ENCODE measurements at regions not wholly inside any gene's neighbourhood (a gene's known extent, or its start where the extent isn't known, plus 50 kb on each side); places are given as distances from the start of the nearest gene placed in this dataset.

- DNase-seq (ENCODE audit: low spot score), result no peak
Measured at GRCh38 chr20:60794674-60795073, 457.4 kb upstream of the CDH4 start.

DNA sequence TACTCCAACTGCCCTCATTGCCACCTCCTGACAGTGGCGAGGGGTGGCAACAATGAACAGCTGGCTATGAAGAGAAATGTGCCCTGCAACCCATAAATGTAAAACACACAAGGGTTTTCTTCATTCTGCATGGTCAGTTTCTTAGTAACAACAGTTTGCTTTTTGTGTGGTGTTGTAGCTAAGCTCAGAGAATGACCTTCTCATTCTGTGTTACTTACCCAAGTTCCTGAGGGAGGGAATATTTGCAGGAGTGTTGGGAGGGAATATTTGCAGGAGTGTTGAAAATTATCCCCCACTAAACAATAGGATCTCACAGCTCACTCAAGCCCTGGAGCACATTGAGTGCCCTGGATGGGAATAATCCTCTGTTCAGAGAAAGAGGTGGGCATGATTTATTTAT lies 456.4 kb upstream of the CDH4 start:
- DNase-seq (ENCODE audit: low spot score), result no peak

- DNase-seq (ENCODE audit: low spot score), result no peak
Measured at GRCh38 chr20:60800185-60800584, 451.9 kb upstream of the CDH4 start.

DNA sequence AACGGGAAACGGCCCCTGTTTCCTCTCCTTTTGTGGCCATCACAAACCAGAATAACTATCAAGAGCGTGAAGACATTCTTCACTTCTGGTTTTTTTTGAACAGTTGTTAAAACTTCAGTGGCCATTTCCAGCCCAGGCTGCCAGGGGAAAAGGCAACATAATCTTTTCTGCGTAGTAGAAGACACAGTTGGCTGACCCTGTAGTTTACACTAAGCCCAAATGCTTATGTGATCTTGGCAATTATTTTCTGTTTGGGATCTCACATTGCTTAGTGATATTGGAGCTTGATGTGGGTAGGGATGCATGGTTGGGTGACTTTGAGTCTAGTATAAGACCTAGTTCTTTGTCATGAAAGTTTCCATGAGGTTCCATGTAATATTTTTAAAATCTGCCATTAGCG lies 449.4 kb upstream of the CDH4 start:
- DNase-seq (ENCODE audit: low spot score), result no peak

DNA sequence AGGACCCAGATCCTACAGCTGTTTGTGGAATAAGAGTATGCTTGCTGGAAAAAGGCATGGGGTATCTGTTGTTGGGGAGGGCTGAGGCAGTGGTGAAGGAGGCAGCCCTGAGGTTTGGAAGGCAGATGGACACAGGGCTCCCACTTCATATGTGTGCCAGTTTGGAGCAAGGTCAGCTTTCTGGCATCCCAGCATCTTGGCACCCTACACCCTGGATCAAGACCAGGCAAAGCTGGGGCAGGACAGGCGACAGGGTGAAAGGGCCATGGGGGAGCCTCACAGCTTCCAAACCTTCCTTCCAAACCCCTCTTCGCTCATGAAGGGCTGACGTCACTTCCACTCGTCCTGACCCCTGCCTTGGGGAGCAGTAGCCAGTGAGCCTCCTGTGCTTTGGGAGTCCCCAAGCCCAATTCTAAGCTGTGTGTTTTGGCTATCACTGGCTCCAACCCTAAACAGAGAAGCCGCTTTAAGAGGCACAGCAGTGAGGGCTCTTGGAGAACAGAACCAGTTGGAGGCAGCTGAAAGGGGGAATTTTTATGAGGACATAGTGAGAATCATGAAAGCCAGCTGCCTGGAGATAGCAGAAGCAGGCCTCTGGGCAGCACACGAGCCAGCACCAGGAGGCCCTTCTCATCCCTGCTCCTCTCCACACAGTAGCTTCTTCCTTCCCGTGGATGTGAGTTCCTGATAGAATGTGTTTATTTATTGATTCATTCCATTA lies 448.6 kb upstream of the CDH4 start:
- DNase-seq (ENCODE audit: low spot score), result no peak

GRCh38 chr20:60804240-60804917 lies 447.7 kb upstream of the CDH4 start:
- no peak for DNase-seq (ENCODE audit: low spot score)

DNA sequence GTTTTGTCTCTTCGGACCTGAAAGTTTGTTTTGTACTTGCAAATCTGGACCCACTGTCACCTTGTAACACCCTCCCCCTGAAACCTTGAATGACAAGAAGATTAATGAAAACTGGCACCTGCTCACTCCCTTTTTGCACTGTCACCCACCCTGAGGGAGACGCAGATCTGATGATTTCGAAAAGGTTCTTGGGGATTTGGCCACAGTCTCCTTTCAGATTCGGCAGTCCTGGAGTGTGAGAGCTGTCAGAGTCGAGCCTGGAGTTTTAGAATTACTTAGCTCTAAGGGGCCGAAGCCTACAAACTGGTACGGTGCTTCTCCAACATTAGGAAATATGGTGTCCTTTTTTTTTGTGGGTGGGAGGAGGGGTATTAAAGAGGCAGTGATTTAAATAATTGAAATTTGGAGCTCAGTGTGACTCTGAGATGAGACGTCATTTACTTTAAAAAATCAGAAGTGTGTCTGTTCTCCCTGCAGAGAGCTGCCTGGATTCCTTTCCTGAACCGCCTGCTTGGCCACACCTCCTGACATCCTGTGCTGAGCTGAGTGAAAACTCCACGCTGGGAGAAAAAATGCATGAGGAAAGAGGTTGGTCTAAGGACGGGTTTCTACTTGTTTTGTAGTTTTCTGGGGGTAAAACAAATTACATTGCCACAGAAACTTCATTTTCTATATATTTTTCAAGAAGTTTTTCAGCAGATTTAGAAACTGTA lies 447.0 kb upstream of the CDH4 start:
- no peak for DNase-seq (ENCODE audit: low spot score)

DNA sequence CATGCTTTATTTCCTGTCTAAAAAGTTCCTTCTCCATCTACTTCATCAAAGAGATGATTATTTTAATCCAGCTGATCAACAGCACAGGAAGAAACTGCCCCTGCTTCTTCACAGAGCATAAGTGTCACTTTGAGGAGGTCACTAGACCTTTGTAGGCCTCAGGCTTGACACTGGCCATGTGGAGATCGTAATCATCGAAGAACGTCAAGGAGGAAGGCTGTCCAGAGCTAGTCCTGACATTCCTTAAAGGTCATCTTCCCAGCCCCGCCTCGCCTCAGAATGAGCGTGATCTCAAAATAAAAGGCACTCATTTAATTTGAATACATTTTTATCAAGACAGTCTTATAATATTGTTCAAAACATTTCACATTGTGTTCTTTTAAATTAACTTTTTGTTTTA lies 445.7 kb upstream of the CDH4 start:
- DNase-seq (ENCODE audit: low spot score), result no peak

DNA sequence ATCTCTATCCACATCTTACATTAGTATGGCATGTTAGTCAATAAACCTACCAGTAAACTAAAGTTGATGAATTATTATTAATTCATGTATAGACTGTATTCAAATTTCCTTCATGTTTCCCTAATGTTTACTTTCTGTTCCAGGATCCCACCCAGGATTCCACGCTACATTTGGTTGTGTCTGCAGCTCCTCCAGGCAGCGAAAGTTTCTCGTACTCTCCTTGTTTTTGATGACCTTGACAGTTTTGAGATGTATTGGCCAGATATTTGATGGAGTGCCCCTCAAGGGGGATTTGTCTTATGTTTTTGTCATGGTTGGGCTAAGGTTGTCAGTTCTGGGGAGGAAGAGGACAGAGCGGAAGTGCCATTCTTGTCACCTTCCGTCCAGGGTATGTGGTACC lies 445.2 kb upstream of the CDH4 start:
- no peak for DNase-seq (ENCODE audit: low spot score)

- DNase-seq (ENCODE audit: low spot score), result no peak
Measured at GRCh38 chr20:60808003-60808672, 443.9 kb upstream of the CDH4 start.

- no peak for DNase-seq (ENCODE audit: low spot score)
Measured at GRCh38 chr20:60808701-60809100, 443.4 kb upstream of the CDH4 start.

GRCh38 chr20:60810561-60810960 lies 441.5 kb upstream of the CDH4 start:
- no peak for DNase-seq (ENCODE audit: low spot score)

DNA sequence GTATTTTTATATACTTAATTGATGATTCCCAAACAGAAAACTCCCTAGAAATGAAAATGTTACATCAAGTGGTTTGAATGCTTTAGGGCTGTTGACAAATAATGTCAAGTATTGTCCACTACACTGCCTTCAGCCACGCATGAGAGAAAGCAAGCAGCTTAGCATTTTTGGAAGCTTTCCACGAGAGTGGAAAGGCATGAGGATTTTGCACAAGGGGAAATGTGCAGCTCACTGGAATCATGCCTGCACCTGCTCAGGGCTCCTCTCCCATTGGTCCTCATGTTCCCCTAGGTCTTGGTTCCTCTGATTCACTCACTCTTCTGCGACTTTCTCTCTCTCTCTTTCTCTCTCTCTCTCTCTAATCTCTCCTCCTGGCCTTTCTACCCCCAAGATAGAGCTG lies 439.5 kb upstream of the CDH4 start:
- no peak for DNase-seq (ENCODE audit: low spot score)

- DNase-seq (ENCODE audit: low spot score), result no peak
Measured at GRCh38 chr20:60813066-60813465, 439.0 kb upstream of the CDH4 start.

- no peak for DNase-seq (ENCODE audit: low spot score)
Measured at GRCh38 chr20:60815656-60816055, 436.4 kb upstream of the CDH4 start.

DNA sequence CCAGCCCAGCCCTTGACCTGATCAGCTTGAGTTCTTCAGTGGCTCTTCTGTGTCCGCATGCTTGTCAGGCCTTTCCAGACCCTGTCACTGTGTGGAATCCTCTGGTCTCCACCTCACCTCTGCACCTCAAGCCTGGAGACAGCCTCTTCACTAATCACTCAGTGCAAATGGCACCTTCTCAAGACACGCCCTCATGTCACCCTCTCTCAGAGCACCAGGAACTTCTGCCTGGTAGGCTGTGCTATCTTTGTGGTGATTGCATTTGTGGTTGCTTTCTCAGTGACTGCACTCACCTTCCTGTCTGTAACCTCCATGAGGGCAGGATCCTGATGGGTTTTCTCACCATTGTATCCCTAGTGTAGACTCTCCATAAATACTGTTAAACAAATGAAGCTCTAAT lies 435.2 kb upstream of the CDH4 start:
- no peak for DNase-seq (ENCODE audit: low spot score)

- DNase-seq (ENCODE audit: low spot score), result no peak
Measured at GRCh38 chr20:60817891-60818290, 434.2 kb upstream of the CDH4 start.

DNA sequence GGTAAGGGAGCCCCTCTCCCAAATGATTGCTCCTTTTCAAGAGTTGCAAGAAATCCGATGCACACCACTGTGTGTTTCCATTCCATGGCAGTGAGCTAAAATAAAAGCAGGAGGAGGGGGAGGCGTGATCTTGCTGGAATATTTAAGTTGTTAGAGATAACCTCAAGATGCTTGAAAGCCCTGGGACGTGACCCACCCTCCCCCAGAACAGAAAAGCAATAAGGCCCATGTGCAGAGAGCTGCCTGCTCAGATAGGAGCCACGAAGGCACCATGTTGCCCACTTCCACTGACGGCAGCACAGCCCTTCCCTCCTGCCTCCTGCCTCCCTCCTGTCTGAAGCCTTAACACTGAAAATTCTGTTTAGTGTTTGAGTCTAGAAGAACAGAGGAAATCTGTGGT lies 432.6 kb upstream of the CDH4 start:
- DNase-seq (ENCODE audit: low spot score), result no peak

- no peak for DNase-seq (ENCODE audit: low spot score)
Measured at GRCh38 chr20:60820149-60820548, 431.9 kb upstream of the CDH4 start.

- no peak for DNase-seq (ENCODE audit: low spot score)
Measured at GRCh38 chr20:60820918-60821317, 431.1 kb upstream of the CDH4 start.

DNA sequence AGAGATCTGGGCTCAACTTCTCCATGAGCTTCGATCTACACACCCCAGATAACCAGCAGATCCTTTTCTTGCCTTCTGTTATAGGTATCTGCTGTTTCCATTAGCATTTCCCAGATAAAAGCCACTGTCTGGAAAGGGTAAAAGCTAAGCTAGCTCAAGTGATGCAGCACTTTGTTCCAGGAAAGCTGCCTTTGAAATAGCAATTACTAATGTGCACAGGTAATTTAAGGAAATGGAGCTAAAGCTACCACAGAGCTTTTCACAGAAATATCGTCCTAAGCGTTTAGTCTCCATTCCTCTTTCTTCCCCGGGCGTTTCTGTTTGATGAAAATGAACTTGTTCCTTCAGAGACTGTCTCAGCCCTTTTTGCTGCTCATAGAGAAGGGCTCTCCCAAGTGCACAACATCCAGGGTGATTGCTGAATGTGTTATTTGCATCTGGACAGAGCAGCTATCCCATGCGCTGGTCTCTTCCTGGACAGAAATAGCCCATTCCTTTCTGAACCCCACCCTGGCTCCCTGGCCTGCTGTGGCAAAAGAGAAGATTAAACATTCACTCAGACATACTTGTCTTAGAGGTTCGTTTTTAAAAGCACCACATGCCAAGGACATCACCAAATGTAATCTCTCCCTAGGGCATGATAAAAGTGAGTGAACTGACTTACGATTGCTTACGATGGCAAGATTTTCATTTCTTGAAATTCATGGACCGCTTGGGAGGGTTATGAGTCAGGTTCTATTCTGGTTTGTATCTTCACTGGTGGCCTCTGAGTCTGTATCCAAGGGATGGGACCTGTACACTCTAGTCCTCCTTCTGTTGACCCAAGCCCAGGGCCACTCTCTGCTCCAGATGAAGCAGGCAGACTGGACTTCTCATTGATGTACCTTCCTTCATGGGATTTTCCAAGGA lies 429.1 kb upstream of the CDH4 start:
- DNase-seq (ENCODE audit: low spot score), result no peak

DNA sequence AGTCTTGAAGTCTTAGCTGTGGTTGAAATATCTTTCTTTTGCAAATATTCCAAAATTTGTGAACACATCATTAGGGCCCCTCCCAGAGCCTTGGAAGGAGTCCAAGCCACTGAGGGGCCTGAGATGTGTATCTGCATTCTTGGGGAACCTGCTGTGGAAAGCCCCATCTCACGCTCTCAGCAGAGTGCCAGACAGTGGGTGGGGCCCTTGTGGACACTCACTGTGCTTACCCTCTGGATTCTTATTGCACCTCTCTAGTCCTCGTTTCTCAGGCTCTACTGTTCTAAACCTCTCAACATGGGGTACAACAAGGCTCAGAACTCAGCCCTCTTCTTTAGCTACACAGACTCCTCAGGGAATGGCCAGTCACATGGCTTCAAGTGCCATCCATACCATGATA lies 416.2 kb upstream of the CDH4 start:
- DNase-seq (ENCODE audit: low spot score), result no peak

All from ureter (tissue), 1 donor.